ENCODE measurements at regions not wholly inside any gene's neighbourhood (a gene's known extent, or its start where the extent isn't known, plus 50 kb on each side); places are given as distances from the start of the nearest gene placed in this dataset.

- TF ChIP-seq EZH2phosphoT487 (IDR thresholded peaks at IDR 0.05; ENCODE audit: insufficient read depth, low read depth) (no peak), EZH2 (IDR thresholded peaks at IDR 0.05; ENCODE audit: insufficient read depth, poor library complexity, severe bottlenecking) (no peak)
These were observed 76.0 kb downstream of the METRNL start for GRCh38 chr17:83155128-83156121.

Measured in GM23248 (cell line).